Panc1 (cell line): ENCODE measurements at regions not wholly inside any gene's neighbourhood (a gene's known extent, or its start where the extent isn't known, plus 50 kb on each side); places are given as distances from the start of the nearest gene placed in this dataset.

Experiments
- POLR2AphosphoS5 ChIP-seq: IDR thresholded peaks from 2 replicates; pipeline ENCODE4 v1.6.1; 2012; ENCODE audit warnings: mild to moderate bottlenecking, low read depth, low read length, moderate library complexity
- TCF7L2 ChIP-seq: IDR thresholded peaks from 2 replicates; pipeline ENCODE4 v1.6.1; 2011; ENCODE audit warnings: mild to moderate bottlenecking, low read depth, low read length, inconsistent platforms
- TF ChIP-seq, protein P1 (sequence below): fragments of 450-650 bp; IDR thresholded peaks from 2 replicates; pipeline ENCODE4 v1.5.1; 2017; ENCODE audit warnings: mild to moderate bottlenecking

DNA sequence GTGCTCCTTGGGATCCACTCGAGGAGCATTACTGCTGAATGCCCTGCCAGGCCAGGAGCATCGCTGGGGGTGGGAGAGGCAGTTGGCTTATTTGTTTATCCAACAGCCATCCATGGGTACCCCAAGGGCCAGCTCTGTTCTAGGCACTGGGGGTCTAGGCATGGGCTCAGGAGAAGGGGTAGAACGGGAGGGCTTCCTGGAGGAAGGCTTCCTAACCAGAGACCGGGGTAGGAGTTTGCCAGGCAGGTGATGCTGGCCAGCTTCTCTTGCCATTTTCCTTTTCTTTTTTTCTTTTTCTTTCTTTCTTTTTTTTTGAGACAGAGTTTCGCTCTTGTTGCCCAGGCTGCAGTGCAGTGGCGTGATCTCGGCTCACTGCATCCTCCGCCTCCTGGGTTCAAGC is 241.0 kb downstream of the SEC14L1 start:
- TF ChIP-seq, protein P1, sequence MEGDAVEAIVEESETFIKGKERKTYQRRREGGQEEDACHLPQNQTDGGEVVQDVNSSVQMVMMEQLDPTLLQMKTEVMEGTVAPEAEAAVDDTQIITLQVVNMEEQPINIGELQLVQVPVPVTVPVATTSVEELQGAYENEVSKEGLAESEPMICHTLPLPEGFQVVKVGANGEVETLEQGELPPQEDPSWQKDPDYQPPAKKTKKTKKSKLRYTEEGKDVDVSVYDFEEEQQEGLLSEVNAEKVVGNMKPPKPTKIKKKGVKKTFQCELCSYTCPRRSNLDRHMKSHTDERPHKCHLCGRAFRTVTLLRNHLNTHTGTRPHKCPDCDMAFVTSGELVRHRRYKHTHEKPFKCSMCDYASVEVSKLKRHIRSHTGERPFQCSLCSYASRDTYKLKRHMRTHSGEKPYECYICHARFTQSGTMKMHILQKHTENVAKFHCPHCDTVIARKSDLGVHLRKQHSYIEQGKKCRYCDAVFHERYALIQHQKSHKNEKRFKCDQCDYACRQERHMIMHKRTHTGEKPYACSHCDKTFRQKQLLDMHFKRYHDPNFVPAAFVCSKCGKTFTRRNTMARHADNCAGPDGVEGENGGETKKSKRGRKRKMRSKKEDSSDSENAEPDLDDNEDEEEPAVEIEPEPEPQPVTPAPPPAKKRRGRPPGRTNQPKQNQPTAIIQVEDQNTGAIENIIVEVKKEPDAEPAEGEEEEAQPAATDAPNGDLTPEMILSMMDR, result no peak
- TF ChIP-seq POLR2AphosphoS5, result no peak
- no peak for TF ChIP-seq TCF7L2
